ENCODE measurements at regions not wholly inside any gene's neighbourhood (a gene's known extent, or its start where the extent isn't known, plus 50 kb on each side); places are given as distances from the start of the nearest gene placed in this dataset.
"Not testable (repeated sequence)": the region's sequence is repeated elsewhere in the genome, so short reads cannot be mapped to it uniquely, and the experiment has no call there.

DNA sequence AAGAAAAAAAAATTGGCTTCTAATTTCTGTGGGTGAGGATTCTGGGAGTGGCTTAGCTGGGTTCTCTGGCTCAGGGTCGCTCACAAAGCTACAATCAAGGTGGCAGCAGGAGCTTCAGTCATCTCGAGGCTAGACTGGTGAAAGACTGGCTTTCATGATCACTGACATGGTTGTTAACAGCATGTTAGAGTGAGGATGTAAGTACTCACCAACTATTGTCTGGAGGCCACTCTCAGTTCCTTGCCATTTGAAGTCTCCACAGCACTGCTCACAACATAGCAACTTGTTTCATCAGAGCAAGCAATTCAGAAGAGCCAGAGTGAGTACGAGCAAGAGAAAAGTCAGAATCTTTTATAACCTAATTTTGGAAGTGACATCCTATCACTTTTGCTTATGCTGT, 145.7 kb upstream of the PRSS16 start:
- Mint-ChIP-seq H3K4me3 (no peak overlapping the region), H3K4me1 (peaks cover 6 to 8% of the 10 kb centered on the region in 2 donors), H3K27me3 (peaks cover 24 to 42% of the 10 kb centered on the region in 2 donors), H3K9me3 (peaks cover 6 to 7% of the 10 kb centered on the region in 2 donors), H3K36me3 (peaks cover 7 to 8% of the 10 kb centered on the region in 2 donors), H3K27ac (no peak overlapping the region)
- DNase-seq (no peak), ATAC-seq (replicated peaks) (no peak)

DNA sequence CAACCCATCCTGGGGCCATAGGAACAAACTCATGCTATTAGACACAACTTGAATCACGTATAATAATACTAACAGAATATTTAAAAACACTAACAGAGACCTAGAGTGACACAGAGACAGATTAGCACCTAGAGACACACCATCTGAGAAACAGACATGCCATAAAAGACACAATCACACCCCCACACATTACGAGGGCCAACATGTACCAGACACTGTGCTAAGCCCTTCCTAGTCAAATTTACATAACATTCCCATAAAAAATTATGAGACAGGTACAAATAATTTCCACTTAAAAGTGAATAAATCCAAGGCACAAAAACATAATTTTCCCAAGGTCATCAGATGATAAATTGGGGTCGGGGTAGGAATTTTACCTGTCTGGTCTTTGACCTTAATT, 141.1 kb upstream of the PRSS16 start:
- H3K4me1 Mint-ChIP-seq = no peaks in the 10 kb centered on the region
- no peak overlapping the region for H3K4me3 Mint-ChIP-seq
- no peaks in the 10 kb centered on the region for H3K9me3 Mint-ChIP-seq
- DNase-seq (no peak), ATAC-seq (replicated peaks) (no peak)
- H3K36me3 Mint-ChIP-seq = no peaks in the 10 kb centered on the region
- peaks cover 8 to 22% of the 10 kb centered on the region in 2 donors for H3K27me3 Mint-ChIP-seq
- no peak overlapping the region for H3K27ac Mint-ChIP-seq

DNA sequence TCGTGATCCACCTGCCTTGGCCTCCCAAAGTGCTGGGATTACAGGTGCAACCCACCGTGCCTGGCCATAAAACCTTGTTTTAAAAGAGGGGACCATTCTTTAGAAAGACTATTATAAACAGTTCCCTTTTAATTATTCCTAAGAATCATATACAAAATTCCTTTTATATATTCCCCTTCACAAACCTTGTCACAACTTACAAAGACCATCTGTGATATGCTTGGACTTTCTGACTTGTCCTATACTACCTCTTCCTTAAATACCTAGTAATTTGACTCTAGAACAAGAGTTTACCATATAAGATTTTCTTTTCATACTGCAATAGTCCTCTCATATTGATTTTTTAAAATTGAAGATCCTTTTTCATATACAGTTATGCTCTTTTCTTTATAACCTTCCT, 135.8 kb upstream of the PRSS16 start:
- no peak for ATAC-seq (replicated peaks)
- no peak overlapping the region for H3K4me3 Mint-ChIP-seq
- H3K36me3 Mint-ChIP-seq = peaks cover 11 to 20% of the 10 kb centered on the region in 2 donors
- no peaks in the 10 kb centered on the region for H3K4me1 Mint-ChIP-seq
- DNase-seq = no peak
- peaks cover 14 to 17% of the 10 kb centered on the region in 2 donors for H3K27me3 Mint-ChIP-seq
- peaks cover 5 to 10% of the 10 kb centered on the region in 2 donors for H3K9me3 Mint-ChIP-seq
- H3K27ac Mint-ChIP-seq = no peak overlapping the region

DNA sequence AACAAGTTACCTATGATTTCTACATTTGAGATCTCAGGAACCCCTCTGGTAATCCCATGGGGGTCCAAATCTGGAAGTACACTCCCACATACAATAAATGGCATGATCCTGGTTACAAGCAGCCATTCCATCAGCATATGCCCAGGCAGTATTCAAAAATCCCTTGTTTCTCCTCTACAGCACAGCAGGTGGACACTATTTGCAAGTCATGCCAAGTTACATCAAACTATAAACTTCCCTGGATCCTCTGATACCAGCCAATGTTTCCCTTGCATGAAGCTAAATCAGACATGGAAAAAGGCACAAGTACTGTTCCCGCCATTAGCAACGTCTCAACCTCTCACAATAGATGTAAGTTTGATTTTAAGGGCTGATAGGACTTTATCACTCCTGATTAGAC, 134.5 kb upstream of the PRSS16 start:
- DNase-seq (no peak), ATAC-seq (replicated peaks) (no peak)
- H3K4me3 Mint-ChIP-seq = no peak overlapping the region
- no peak overlapping the region for H3K27ac Mint-ChIP-seq
- no peaks in the 10 kb centered on the region for H3K4me1 Mint-ChIP-seq
- H3K36me3 Mint-ChIP-seq = peaks cover 11 to 24% of the 10 kb centered on the region in 2 donors
- H3K9me3 Mint-ChIP-seq = peaks cover 5 to 10% of the 10 kb centered on the region in 2 donors
- H3K27me3 Mint-ChIP-seq = peaks cover 17 to 21% of the 10 kb centered on the region in 2 donors

DNA sequence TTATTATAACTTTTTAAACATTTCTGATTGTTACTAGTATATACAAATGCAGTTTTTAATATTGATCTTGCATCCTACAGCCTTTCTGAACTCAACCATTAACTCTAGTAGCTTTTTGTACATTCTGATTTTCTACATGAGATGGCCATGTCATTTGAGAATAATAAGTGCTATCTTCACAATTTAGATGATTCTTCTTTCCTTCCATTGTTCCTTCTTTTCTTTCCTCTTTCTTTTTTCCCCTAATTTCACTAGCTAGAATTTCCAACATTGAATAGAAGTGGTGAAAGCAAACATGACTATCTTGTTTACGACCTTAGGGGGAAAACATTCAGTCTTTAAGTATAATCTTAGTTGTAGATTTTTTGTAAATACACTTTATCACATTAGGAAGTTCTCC, 128.2 kb upstream of the PRSS16 start:
- H3K27me3 Mint-ChIP-seq = peaks cover 8 to 9% of the 10 kb centered on the region in 2 donors
- H3K4me3 Mint-ChIP-seq = no peak overlapping the region
- H3K27ac Mint-ChIP-seq = no peak overlapping the region
- H3K9me3 Mint-ChIP-seq = peaks cover 0 to 2% of the 10 kb centered on the region in 2 donors
- peaks cover 13 to 34% of the 10 kb centered on the region in 2 donors for H3K36me3 Mint-ChIP-seq
- ATAC-seq (replicated peaks) (no peak), DNase-seq (no peak)
- no peaks in the 10 kb centered on the region for H3K4me1 Mint-ChIP-seq

DNA sequence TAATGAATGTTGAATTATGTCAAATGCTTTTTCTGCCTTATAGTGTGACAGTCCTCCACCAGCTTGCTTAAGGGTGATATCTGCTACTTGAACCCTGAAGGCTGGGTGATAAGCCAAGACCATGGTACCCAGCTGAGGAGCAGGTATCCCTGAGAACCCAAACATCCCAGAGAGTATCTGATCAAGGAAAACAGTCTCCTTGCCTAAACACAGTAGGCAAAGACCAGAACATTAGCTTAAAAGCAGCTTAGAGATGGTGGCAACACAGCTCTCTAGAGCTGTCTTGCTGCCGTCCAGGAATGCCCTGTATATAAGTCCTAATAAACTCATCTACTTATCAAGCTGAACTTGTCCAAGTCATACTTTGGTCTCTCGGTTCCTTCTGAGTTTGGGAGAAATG, 127.7 kb upstream of the PRSS16 start:
- DNase-seq (no peak), ATAC-seq (replicated peaks) (no peak)
- peaks cover 8 to 9% of the 10 kb centered on the region in 2 donors for H3K27me3 Mint-ChIP-seq
- H3K36me3 Mint-ChIP-seq = peaks cover 14 to 32% of the 10 kb centered on the region in 2 donors
- no peaks in the 10 kb centered on the region for H3K4me1 Mint-ChIP-seq
- H3K4me3 Mint-ChIP-seq = no peak overlapping the region
- peaks cover 0 to 2% of the 10 kb centered on the region in 2 donors for H3K9me3 Mint-ChIP-seq
- H3K27ac Mint-ChIP-seq = no peak overlapping the region

DNA sequence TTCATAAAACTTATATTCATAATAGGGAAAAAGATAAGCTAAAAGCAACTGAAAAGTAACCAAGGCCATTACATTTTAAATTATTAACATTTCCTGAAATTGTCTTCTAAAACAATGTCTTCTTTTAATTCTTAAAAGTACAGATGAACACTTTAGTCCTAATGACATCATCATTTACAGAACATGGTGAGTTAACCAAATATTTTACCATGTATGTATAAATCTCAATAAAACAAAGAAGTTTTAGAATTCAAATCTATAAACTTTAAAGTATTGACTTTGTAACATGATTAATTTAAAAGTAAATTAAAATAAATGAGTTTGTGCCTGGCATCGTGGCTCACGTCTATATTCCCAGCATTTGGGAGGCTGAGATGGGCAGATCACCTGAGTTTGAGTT, 125.9 kb upstream of the PRSS16 start:
- DNase-seq = no peak
- ATAC-seq (replicated peaks) = no peak
- Mint-ChIP-seq H3K4me3 (no peak overlapping the region), H3K9me3 (no peaks in the 10 kb centered on the region), H3K4me1 (peaks cover 0 to 6% of the 10 kb centered on the region in 2 donors), H3K36me3 (peaks cover 15 to 31% of the 10 kb centered on the region in 2 donors), H3K27me3 (peaks cover 4% of the 10 kb centered on the region in 2 donors), H3K27ac (no peak overlapping the region)

DNA sequence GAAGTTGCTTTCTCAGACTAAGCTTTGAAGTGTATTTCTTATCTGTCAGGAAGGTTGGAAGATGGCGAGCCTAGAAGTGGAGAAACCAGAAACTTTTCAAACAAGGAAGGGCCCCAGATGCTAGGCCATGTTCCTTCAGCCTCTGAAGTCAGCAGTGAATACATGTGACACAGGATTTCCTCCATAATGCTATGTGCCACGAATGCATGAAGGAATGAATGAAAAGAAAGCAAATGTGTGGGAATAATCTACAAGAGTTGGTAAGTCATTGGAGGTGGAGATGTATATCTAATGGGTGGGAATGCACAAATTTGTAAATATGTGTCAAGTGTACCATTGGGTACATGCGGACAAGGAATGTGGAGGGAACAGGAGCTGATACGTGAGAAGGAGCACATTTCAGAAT, 123.2 kb upstream of the PRSS16 start:
- no peak overlapping the region for H3K27ac Mint-ChIP-seq

DNA sequence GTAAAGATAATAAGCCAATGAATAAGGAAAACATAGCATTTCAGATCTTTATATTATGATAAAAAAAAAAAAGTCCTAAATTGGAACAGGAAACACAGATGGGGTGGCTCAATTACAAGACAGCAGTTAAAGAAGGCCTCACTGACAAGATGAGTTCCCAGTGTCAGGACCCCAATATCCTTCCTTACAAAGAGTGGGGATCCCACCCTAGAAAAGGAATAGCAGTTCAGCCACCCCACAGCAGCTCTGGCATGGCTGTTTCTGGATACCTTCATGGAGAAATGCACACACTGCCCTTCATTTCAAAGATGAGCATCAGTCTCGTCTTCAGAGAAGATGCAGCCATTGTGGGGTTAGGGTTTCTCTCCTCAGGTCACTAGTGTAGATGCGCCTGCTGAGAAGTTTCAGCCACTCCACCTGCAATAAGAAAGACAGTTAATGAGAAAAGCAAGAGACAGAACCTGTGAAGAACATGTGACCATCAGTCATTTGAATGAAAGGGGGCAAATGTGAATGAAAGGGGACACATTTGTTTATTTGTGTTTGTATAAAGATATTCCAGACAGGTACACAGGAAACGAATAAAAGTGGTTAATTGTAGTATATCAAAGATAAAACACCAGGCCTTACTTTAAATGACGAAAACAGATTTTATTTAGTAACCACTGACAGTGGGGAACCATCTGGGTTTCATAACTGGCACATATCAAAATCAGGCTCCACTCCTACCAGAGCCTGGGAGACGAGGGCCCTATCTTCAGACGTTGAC, 121.3 kb upstream of the PRSS16 start:
- H3K27me3 Mint-ChIP-seq = no peaks in the 10 kb centered on the region
- ATAC-seq (replicated peaks) = no peak
- H3K27ac Mint-ChIP-seq = peak overlapping the region; percentile 1
- DNase-seq = no peak
- peaks cover 2 to 14% of the 10 kb centered on the region in 2 donors for H3K4me1 Mint-ChIP-seq
- H3K9me3 Mint-ChIP-seq = no peaks in the 10 kb centered on the region
- H3K36me3 Mint-ChIP-seq = peaks cover 15 to 22% of the 10 kb centered on the region in 2 donors
- peak overlapping the region in 1 of 2 donors; percentile 50 for H3K4me3 Mint-ChIP-seq

More for the DNA sequence above, 123.2 kb upstream of the PRSS16 start:
- Mint-ChIP-seq H3K27me3 (no peaks in the 10 kb centered on the region), H3K9me3 (no peaks in the 10 kb centered on the region), H3K36me3 (peaks cover 15 to 27% of the 10 kb centered on the region in 2 donors), H3K4me3 (no peak overlapping the region), H3K4me1 (peaks cover 2 to 14% of the 10 kb centered on the region in 2 donors)
- ATAC-seq (replicated peaks) (no peak), DNase-seq (no peak)

DNA sequence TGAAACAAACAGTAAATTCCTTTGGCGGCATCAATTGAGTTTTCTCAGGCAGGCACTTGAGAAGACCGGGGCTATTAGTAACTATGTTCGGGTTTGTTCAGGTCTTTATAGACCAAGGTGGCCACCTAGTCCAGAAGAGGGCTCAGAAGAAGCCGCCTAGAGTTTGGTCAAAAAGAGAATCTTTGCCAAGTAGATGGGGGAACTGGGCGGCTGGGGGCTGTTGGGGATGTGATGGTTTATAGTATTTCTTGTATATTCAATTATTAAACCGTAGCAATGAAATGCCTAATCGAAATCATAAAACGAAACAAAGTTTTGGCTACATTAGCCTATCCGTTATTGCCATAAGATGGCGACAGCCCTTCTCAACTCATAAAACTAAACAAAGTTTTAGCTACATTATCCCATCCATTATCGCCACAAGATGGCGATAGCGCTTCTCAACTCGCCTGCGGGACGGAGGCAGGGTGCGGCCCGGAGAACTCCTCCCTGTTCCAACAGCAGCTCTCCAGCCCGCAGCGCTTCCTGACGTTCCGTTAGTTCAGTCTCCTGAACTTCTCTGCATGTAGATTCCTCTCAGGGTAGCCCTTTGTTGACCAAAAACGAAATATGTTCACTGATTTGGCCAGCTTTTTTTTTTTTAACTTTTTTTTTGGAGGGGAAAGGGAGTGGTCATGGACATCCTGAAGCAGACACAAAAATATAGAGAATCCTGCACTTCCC, 120.5 kb upstream of the PRSS16 start:
- peaks cover 2 to 14% of the 10 kb centered on the region in 2 donors for H3K4me1 Mint-ChIP-seq
- peak overlapping the region; percentile 82 for H3K27ac Mint-ChIP-seq
- no peaks in the 10 kb centered on the region for H3K9me3 Mint-ChIP-seq
- peak overlapping the region; percentile 83 to 86 for H3K4me3 Mint-ChIP-seq
- H3K27me3 Mint-ChIP-seq = no peaks in the 10 kb centered on the region
- DNase-seq (peak; percentile 79), ATAC-seq (replicated peaks) (peak; percentile 70 to 78)
- peaks cover 15 to 22% of the 10 kb centered on the region in 2 donors for H3K36me3 Mint-ChIP-seq

DNA sequence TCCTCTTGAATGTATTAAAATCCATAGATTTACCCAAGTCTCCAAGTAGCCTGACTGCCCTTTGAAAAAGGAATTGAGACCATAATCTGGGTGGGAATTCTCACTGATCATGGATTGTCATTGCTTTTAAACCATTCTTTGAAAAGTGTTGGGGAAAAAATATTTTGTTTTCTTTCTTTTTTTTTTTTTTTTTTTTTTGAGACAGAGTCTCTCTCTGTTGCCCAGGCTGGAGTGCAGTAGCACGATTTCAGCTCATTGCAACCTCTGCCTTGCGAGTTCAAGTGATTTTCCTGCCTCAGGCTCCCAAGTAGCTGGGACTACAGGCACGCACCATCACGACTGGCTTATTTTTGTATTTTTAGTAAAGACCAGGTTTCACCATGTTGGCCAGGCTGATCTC, 119.6 kb upstream of the PRSS16 start:
- not testable (repeated sequence) for H3K4me3 Mint-ChIP-seq; H3K27ac Mint-ChIP-seq; H3K27me3 Mint-ChIP-seq; H3K9me3 Mint-ChIP-seq; ATAC-seq (replicated peaks); DNase-seq
- Mint-ChIP-seq H3K36me3 (peaks cover 15 to 19% of the 10 kb centered on the region in 2 donors), H3K4me1 (peaks cover 2 to 14% of the 10 kb centered on the region in 2 donors)

DNA sequence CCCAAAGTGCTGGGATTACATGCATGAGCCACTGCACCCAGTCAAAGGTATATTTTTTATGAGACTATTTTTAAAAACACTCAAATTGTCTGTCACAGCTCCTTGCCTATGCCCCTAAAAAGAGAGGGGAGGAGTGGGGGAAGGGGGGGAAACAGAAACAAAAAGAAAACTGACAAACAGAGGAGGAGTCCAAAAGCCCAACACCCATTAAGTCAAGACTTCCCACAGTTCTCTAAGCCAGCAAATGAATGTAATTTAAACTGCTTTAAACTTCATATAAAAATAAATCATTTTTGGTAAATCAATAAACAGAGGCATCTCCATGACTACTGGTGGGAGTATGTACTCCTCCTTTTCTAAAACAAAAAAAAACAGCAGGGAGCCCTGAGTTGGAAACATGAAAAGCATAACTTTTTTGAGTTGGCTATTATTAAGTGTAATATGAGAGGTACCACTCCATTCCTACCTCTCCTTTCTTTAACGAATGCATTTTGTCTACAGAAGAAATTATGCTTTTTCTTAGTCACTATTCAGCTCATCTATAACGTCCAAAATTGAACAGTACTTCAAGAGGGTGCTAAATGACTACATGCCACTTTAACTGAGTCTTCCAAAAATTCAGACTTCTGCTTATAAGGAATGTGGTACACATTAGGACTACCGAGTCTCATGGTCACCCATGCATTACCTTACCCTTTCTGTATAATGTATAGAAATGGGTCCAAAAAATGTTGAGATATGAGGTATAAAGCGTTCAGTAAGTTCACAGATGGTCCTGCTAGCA, 119.0 kb upstream of the PRSS16 start:
- H3K27me3 Mint-ChIP-seq = no peaks in the 10 kb centered on the region
- no peak overlapping the region for H3K27ac Mint-ChIP-seq
- no peak overlapping the region for H3K4me3 Mint-ChIP-seq
- no peaks in the 10 kb centered on the region for H3K9me3 Mint-ChIP-seq
- H3K4me1 Mint-ChIP-seq = peaks cover 2 to 14% of the 10 kb centered on the region in 2 donors
- ATAC-seq (replicated peaks) = no peak
- no peak for DNase-seq
- H3K36me3 Mint-ChIP-seq = peaks cover 9 to 13% of the 10 kb centered on the region in 2 donors

DNA sequence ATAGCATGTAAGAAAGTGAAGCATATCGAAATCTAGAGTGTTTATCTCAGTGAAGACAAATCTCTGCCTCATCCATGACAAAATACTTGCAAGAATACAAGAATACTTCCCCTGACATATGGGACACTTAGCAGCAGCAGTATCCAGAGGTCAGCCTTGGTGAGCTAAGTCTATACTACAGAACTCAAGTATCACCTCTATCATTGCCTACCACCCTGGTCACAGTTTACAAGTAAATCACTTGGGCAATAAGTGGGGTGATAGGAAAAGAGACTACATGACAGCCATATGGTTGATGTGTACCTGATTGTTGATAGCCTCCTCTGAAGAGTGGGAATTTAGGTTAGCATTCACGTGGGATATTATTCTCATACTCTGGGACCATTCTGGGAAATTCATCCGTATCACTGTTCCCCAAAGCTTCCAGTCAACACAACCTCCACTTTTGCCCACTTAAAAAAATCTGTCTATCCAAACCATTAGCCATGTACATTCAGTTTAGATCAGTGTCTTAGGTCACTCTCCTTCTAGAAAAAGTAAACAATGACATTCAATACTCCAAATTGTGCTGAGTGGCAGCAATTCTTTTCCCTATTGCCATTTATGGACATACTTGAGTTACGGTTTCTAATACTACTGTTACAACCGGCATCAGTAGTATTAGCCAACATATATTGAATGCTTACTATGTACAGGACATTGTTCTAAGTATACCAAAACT, 118.2 kb upstream of the PRSS16 start:
- H3K4me3 Mint-ChIP-seq = no peak overlapping the region
- H3K36me3 Mint-ChIP-seq = peaks cover 7 to 8% of the 10 kb centered on the region in 2 donors
- no peak for DNase-seq
- H3K9me3 Mint-ChIP-seq = no peaks in the 10 kb centered on the region
- H3K27me3 Mint-ChIP-seq = no peaks in the 10 kb centered on the region
- H3K27ac Mint-ChIP-seq = no peak overlapping the region
- peaks cover 6 to 14% of the 10 kb centered on the region in 2 donors for H3K4me1 Mint-ChIP-seq
- no peak for ATAC-seq (replicated peaks)

DNA sequence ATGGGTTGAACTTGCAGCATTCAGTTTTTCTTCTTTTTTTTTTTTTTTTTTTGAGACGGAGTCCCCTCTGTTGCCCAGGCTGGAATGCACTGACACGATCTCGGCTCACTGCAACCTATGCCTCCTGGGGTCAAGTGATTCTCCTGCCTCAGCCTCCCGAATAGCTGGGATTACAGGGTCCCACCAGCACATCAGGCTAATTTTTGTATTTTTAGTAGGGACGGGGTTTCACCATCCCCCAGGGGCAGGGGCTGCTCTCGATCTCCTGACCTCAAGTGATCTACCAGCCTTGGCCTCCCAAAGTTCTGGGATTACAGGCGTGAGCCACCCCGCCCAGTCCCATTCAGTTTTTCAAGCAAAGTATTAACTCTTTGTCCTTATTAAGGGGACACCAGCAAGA, 117.6 kb upstream of the PRSS16 start:
- Mint-ChIP-seq H3K9me3 (no peaks in the 10 kb centered on the region), H3K27me3 (no peaks in the 10 kb centered on the region), H3K27ac (no peak overlapping the region), H3K36me3 (peaks cover 5% of the 10 kb centered on the region in 2 donors), H3K4me3 (peak overlapping the region in 1 of 2 donors; percentile 39), H3K4me1 (peaks cover 8 to 18% of the 10 kb centered on the region in 2 donors)
- no peak for ATAC-seq (replicated peaks)
- no peak for DNase-seq
